GM21515 (cell line): ENCODE measurements at regions not wholly inside any gene's neighbourhood (a gene's known extent, or its start where the extent isn't known, plus 50 kb on each side); places are given as distances from the start of the nearest gene placed in this dataset.
"Not testable (repeated sequence)": the region's sequence is repeated elsewhere in the genome, so short reads cannot be mapped to it uniquely, and the experiment has no call there.

Experiments used
- ATAC-seq: cut with Tn5 transposase; IDR thresholded peaks from one replicate; pipeline ENCODE4 v1.9.1; 2021; ENCODE audit not compliant: unreplicated experiment

DNA sequence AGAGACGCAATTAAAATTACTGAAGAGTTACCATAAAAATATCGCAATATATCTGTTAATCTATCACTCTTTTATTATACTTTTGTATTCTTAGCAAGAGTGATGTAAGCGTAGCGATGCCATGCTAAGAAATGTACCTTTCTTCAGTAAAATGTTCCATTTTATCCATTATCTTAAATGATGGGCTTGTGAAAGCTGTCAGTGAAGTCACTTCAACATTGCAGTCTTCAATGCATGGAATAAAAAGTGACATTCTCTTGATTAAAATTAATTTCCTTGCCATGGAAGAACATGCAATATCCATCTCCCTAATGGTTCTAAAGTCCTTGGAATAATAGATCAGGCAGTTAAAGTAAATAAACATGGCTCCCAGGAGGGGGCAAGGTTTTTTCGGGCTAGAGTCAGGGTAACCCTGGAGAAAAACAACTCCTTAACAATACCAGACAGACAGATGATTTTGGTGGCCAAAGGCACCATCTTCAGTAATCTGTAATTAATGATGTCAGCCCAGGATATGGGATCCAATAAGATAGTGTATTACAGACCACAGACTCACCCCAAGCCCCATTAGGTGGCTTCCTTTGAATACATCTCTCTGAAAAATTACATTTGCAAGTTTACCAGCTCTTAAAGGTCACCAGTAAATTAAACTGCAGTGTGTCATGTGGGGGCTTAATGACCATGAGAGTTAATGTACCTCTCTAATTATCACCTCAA lies 677.1 kb downstream of the DTWD2 start:
- ATAC-seq = no peak

DNA sequence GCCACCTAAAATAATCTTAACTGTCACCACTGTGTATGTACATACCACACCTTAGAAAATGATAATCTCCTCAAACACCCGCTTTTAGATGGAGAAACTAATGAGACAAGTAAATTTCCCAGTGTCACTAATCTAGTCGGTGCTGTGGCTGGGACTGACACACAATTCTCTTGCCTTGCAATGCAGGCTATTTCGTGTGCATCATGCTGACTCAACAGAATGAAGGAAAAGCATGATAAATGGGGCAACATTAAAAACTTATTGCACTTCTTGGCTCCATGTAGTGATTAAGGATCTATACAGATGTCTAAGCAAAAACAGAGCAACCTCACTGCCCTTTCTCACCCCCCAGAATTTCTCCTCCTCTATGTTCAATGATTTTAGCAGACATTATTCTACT lies 677.9 kb downstream of the DTWD2 start:
- no peak for ATAC-seq

DNA sequence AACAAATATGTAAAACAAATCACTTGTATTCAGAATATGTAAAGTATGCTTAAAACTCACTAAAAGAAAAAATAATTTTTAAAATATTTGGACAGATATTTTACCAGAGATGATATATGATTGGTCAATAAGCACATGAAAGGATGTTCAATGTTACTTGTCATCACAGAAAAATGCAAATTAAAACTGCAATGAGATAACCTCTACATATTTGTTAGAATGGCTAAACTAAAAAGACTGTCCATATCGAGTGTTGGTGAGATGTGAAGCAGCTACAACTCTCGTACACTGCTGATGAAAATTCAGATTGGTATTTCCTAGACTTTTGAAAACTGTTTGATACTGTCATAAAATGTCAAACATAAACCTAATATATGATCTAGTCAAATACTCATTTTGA lies 685.1 kb downstream of the DTWD2 start:
- no peak for ATAC-seq

DNA sequence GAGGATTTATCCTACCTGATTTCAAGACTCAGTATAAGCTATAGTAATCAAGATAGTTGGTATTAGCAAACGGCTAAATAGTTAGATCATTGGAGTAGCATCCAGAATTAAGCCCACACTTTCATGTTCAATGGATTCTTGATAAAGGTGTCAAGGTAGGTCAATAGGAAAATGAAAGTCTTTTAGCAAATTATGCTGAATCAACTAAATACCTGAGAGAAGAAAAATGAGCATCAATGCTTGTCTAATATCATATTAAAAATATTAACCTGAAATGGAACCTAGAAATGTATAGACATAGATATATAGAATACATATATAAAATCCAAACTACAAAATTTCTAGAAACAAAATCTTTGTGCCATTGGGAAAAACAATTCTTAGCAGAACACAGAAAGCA lies 685.6 kb downstream of the DTWD2 start:
- no peak for ATAC-seq

DNA sequence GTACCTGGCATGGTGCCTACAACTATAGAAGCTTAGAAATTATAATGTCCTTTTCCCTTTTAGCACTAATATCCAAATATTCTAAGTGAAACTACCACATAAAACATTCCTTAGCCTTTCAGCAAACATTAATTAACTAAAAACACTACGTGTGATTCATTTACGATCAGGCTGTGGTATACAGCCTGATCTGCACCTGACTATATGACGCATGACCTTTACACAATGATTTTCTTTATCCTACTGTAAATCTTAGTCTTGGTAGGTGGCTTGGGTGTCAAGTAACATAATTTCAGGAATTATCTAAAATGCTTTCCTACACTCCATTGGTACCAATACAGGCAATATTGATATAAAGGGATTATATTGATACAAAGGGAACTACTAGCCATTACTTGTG lies 686.7 kb downstream of the DTWD2 start:
- ATAC-seq = no peak

DNA sequence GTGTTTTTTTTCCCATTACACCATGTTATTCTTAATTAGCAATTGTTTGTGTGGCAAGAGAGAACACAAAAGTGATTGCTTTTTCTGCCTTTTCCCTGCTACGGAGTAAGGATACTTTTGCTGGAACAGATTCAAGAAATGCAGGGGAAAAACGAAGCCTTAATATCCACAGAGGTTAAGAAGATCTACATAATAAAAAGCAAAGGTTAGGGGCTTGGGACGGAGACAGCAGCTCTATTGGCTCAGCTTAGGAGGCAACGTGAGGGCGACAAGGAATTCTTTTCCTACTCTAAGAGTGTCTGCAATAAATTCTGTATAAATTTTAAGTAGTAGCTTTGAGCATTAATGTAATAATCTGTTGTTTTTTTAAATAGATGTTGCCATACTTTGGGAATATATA lies 693.3 kb downstream of the DTWD2 start:
- ATAC-seq = no peak

DNA sequence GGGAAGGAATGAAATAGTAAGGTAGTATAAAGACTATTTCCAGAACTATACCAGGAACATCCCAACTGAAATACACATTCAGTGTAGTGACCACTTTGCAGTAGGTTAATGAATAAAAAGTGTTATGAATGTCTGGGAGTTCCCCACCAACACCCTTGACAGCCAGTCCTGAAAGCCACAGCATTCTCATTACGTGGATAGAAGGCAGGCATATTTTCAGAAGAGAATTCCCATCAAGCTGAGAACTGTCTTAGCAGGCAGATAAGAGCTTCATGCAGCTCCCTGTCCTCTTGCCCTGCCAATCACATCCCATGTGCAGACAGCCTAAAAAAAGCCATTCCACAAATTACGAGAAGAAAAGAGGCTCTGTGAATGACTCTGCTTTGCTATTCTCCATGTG lies 695.0 kb downstream of the DTWD2 start:
- ATAC-seq = no peak

DNA sequence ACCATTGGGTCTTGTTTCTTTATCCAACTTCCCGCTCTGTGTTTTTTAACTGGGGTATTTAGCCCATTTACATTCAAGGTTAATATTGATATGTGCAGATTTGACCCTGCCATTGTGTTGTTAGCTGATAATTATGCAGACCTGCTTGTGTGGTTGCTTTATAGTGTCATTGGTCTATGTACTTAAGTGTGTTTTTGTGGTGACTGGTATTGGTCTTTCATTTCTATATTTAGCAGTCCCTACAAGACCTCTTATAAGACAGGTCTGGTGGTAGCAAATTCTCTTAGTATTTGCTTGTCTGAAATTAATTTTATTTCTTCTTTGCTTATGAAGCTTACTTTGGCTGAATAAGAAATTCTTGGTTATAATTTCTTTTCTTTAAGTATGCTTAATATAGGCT lies 698.1 kb downstream of the DTWD2 start:
- no peak for ATAC-seq

DNA sequence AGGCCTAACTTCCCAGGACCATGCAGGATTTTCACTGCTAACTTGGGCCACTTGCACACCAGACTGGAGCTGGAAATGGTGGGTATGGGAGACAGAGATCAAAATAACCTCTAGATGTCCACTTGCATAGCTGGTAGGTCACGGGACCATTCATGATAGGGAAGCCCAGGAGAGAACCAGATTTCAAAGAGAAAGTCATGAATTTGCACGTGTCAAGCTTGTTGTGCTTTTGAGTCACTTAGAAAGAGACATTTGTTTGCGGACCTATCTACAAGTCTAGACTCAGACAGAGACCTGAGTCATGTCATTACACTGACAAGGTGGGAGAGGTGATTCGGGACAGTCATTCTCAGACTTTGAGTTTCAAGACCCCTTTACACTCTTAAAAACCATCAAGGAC lies 704.1 kb downstream of the DTWD2 start:
- not testable (repeated sequence) for ATAC-seq

DNA sequence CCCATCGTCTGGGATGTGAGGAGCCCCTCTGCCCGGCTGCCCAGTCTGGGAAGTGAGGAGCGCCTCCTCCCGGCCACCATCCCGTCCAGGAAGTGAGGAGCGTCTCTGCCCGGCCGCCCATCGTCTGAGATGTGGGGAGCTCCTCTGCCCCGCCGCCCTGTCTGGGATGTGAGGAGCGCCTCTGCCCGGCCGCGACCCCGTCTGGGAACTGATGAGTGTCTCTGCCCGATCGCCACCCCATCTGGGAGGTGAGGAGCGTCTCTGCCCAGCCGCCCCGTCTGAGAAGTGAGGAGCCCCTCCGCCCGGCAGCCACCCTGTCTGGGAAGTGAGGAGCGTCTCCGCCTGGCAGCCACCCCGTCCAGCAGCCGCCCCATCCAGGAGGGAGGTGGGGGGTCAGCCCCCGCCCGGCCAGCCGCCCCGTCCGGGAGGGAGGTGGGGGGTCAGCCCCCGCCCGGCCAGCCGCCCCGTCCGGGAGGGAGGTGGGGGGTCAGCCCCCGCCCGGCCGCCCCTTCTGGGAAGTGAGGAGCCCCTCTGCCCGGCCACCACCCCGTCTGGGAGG lies 705.8 kb downstream of the DTWD2 start:
- not testable (repeated sequence) for ATAC-seq

DNA sequence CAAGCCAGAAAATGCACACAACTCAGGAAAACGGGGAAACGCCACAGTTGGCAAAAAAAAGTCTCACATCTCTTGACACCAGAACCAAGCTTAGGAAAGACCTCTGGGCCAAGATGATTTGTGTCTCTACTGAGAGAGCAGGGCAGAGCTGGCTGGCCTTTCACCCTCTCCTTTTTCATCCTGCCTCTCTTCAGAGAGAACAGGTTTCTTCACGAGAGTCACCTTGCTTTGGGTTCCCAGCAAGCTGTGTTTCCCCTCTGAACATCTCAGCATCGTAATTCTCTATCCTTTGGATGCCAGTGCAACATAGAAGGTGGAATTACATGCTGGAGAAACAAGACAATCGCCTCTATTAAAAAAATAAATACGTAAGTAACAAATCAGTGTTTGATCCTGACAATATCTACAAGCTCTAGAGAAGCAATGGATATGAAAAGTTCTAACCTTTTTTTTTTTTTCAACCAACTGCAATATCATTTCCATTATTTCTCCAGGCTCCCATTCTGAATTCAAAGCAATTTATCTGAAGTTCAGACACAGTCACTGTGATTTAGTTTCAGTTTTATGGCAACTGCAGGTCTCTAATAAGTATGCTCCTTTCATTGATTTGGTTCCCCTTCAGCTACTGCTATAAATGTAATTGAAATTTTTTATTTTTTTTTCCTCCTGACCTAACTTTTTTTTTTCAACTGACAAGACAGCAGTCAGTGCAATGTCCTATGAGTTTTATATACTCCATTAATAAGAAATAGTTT lies 708.6 kb downstream of the DTWD2 start:
- no peak for ATAC-seq

DNA sequence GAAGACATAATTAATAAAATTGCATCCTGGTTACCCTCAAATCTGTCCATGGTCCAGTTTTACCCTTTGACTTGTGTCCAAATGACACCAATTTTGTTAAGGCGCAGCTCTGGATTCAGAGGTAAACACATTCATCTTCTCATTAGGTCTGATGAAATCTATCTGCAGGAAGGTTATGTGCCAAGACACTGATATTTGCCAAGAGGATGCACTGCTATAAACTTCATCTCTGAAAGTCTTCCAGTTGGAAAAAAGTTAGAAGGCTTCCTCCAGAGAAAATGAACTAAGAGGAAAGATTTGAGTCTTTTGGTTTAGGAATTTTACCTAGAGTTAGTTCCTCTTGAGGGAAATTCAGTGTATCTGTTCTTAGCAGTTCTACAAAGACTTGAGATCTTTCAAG lies 717.8 kb downstream of the DTWD2 start:
- no peak for ATAC-seq

DNA sequence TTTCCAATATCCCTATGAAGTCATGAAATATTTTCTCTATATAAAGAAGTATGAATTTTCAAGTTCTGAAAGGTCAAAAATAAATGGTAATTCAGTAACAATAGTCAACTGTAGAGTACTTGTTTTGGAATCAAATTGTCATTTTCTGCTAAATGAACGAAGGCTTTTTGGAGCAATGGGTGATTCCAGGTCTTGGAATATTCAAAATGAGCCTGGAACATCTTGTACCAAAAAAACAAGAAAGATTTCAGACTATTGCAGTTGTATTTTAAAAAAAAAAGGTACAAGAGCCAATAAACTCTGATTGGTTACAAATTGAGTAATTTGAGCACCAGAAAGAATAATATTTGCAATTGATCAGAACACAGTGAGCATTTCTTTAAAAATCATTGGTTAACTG lies 730.1 kb downstream of the DTWD2 start:
- no peak for ATAC-seq

DNA sequence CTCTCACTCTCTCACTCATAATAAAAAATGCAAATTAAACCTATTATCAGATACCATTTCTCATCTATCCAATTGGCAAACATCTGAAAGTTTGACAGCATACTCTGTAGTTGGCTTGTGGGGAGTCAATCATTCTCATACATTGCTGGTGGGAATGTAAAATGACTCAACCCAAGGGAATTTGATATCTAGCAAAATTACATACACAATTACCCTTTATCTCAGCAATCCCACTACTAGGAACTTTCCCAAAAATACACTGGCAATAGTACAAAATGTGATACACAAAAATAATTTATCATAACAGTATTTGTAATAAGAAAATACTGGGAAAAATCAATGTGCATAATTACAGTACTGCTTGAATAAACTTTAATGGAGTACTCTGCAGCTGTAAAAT lies 731.3 kb downstream of the DTWD2 start:
- no peak for ATAC-seq

DNA sequence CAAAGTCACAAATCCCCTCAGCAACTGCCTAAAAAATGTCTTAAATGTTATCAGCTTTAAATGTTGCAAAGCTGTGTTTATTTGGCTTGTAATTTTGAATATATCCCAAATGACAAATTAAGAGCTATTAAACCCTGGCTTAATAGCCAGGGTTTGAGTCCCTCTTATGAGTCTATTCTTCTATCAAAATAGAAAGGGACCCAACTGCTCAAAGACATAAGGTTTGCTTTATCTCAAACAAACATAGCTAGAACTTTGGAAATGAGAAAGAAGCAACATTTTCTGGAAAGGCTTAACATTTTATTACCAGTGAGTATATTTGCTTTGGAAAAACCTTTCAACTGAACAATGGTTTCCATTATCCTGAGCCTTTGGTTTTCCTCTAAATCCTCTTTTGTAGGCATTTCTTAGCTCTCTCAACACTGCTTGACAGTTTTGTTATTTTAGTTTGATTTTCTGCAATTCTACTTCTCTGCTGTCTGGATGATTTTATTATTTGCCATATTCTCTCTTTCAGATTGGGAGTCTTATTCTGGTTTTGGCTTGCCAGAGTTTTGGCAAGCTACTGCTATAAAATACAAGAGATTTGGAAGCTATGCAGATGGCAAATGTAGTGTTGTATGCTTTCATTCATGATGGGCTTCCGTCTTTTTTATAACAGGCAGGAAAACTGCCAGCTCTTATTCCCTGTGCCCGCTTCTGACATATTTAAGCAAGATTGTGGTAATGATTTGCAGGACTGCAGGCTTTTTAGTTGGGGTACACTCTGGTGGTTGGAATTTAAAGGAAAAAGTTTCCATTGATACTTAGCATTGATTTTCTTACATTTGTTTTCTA lies 734.9 kb downstream of the DTWD2 start:
- no peak for ATAC-seq

DNA sequence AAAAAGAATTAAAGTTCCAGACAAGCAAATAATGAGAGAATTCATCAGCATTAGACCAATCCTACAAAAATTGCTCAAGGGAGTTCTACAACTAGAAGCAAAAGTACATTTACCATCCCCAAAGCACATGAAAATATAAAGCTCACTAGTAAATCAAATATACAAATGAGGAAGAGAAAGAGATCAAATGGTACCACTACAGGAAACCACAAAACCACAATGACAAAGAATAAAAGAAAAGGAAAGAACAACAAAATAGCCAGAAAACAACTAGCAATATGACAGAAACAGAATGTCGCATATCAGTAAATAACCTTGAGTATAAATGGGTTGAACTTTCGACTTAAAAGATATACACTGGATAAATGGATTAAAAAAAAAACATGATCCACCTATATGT lies 739.0 kb downstream of the DTWD2 start:
- peak; percentile 83 for ATAC-seq

DNA sequence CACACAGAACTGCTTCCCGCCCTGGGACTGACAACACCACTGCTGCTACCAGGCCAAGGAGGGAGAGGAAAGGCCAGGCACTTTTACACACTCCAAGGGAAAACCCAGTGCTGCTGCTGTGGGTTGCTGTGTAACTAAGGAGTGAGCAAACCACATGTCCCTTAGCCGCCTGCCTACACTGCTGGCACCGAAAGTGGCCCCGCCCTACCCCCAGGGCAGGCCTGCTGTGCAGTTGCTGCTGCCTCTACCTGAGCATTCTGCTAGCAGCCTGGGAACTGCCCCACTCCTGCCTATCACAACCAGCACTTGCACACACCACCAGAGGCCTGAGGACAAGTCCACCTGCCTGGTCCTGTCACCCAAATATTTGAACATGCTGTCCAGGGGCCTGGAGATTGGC lies 740.9 kb downstream of the DTWD2 start:
- no peak for ATAC-seq

DNA sequence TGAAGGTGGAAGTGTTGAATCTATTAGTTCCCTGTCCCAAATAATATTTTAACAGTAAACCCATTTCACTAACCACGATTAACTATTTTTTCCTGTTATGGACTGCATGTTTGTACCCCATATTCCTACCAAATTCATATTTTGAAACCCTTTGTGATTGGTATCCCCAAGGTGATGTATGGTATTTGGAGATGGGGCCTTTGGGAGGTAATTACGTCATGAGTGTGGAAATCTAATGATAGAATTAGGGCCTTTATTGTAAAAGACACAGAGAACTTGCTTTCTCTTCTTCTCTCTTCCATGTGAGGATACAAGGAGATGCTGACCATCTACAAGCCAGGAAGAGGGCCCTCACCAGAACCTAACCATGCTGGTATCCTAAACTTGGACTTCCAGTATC lies 744.7 kb downstream of the DTWD2 start:
- ATAC-seq = no peak

DNA sequence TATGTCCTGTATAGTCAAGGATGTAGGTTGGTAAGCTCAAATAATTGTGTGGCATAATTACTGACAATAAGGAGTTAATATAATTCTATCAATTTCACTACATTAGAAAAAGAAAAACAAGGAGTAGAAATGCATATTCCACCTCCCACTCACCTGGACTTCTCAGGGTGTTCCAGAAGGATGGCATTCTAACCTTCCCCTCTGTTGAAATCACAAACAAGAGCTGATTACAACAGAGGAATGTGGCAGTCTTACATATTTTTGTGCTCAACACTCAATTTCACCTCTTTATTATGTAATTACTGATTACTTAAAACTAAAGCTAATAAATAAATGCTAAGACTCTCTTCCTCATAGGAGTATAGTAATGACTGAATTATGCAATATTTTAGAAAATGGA lies 745.3 kb downstream of the DTWD2 start:
- ATAC-seq = no peak

DNA sequence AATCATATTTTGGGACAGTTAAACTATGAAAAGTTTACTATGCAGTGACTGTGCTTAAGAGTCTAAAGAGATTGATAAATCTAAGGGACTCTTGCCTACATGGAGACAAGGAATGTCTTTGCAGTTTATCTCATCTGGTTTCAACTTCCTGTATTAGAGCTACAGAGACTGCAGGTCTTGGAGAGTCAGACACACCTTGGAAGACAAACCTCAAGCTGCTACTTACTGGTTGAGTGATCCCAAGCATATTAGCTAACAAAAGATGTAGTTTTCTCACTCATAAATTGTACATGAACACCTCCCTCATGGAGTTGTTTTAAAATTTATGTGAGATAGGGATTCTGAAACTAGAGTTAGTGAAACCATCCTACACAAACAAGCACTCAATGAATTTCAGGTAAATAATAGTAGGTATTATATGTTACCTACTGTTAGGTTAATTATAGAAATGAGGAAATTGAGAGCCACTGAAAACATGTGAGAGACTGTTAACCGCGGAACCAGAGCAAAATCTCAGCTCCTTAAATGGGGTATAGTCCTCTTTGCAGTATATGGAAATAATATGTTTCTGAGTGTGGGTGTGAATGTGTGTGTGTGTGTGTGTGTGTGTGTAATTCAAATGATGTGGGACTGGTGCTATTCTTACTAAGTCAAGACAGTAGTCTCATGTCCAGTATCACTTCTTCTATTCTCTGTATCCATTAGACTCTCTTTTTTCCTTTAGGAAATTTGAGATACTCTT lies 752.1 kb downstream of the DTWD2 start:
- peak; percentile 57 for ATAC-seq

DNA sequence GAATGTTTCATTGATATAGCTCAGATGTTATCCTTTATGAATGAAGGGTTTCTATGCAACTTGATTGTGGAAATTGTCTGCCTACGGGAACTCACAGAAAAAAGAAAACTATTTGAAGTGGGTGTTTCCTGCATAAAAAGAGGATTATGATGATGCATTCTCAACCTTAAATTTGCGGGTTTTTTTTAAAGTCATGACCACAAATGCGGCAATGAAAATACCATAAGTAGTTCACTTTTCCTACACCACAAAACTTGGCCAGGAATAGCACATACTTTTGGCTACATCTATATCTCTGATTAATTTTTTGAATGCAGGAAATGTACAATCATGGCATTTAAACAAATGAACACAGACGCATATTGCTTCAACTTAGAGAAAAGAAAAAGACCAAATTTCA lies 754.7 kb downstream of the DTWD2 start:
- ATAC-seq = no peak
